Testis (tissue), 2 donors: ENCODE measurements at regions not wholly inside any gene's neighbourhood (a gene's known extent, or its start where the extent isn't known, plus 50 kb on each side); places are given as distances from the start of the nearest gene placed in this dataset.

ENCODE experiments used
- POLR2A ChIP-seq: fragments of 450-650 bp; IDR thresholded peaks from one replicate; pipeline ENCODE4 v1.6.1; 2017; ENCODE audit warnings: antibody characterized with exemption, mild to moderate bottlenecking, moderate library complexity
- TF ChIP-seq, protein P1 (sequence below), 3 experiments: fragments of 450-650 bp in 2 of 3; fragments of 200-600 bp in 1 of 3; sonication (generic) in 1 of 3; IDR thresholded peaks; one replicate each; pipeline ENCODE4 v1.5.1; 2016 to 2019; ENCODE audit warnings: antibody characterized with exemption in 3 of 3, mild to moderate bottlenecking in 2 of 3, moderate library complexity in 1 of 3

DNA sequence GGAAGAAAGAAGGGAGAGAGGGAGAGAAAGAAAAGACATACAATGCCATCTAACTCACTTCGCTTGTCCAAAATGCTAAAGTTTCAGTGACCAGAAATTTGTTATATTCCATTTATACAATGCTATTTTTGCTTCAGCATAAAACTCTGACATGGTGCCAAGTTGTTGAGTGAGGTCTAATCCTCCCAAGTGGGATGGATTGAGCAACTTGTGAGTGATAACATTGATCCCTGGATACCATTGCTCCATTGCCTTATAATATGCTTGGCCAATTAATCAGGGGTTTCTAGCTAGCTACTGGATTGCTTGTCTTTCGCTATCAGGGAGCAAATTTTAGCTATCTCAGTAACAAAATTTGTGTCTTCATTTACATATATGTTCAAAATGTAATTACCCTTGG is 615.6 kb upstream of the DPPA4 start:
- TF ChIP-seq, protein P1, sequence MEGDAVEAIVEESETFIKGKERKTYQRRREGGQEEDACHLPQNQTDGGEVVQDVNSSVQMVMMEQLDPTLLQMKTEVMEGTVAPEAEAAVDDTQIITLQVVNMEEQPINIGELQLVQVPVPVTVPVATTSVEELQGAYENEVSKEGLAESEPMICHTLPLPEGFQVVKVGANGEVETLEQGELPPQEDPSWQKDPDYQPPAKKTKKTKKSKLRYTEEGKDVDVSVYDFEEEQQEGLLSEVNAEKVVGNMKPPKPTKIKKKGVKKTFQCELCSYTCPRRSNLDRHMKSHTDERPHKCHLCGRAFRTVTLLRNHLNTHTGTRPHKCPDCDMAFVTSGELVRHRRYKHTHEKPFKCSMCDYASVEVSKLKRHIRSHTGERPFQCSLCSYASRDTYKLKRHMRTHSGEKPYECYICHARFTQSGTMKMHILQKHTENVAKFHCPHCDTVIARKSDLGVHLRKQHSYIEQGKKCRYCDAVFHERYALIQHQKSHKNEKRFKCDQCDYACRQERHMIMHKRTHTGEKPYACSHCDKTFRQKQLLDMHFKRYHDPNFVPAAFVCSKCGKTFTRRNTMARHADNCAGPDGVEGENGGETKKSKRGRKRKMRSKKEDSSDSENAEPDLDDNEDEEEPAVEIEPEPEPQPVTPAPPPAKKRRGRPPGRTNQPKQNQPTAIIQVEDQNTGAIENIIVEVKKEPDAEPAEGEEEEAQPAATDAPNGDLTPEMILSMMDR (IDR thresholded peaks at IDR 0.05) = no peak
- no peak for TF ChIP-seq POLR2A
